HEK293 (cell line): ENCODE measurements at regions not wholly inside any gene's neighbourhood (a gene's known extent, or its start where the extent isn't known, plus 50 kb on each side); places are given as distances from the start of the nearest gene placed in this dataset.

Experiments used
- CTCF ChIP-seq: fragments of 450-650 bp; formaldehyde crosslinking; IDR thresholded peaks from 2 replicates; pipeline ENCODE4 v1.5.1; 2016; ENCODE audit warnings: missing biosample characterization, missing genetic modification characterization
- MYNN ChIP-seq: fragments of 450-650 bp; formaldehyde crosslinking; IDR thresholded peaks from 2 replicates; pipeline ENCODE4 v1.5.1; 2016; ENCODE audit warnings: missing biosample characterization, missing genetic modification characterization, borderline replicate concordance
- PRDM10 ChIP-seq: fragments of 450-650 bp; formaldehyde crosslinking; IDR thresholded peaks from 2 replicates; pipeline ENCODE4 v1.5.1; 2016; ENCODE audit warnings: missing biosample characterization, missing genetic modification characterization
- ZBTB26 ChIP-seq: fragments of 450-650 bp; formaldehyde crosslinking; optimal IDR thresholded peaks from 2 replicates; pipeline ENCODE3; 2016; ENCODE audit warnings: missing biosample characterization, mild to moderate bottlenecking, missing genetic modification characterization
- ZNF146 ChIP-seq: fragments of 450-650 bp; formaldehyde crosslinking; IDR thresholded peaks from 2 replicates; pipeline ENCODE4 v1.5.1; 2016; ENCODE audit warnings: missing biosample characterization, missing genetic modification characterization
- ZNF23 ChIP-seq: fragments of 450-650 bp; formaldehyde crosslinking; IDR thresholded peaks from 2 replicates; pipeline ENCODE4 v1.5.1; 2016; ENCODE audit warnings: missing biosample characterization, missing genetic modification characterization, borderline replicate concordance
- ZNF561 ChIP-seq: fragments of 450-650 bp; IDR thresholded peaks from 2 replicates; pipeline ENCODE4 v1.5.1; 2018; ENCODE audit warnings: missing biosample characterization, missing genetic modification characterization, borderline replicate concordance

- TF ChIP-seq ZNF561 (tag by site-specific recombination) (no peak), ZNF146 (tag by site-specific recombination) (no peak), ZNF23 (tag by site-specific recombination) (no peak), CTCF (no peak), MYNN (tag by site-specific recombination) (no peak), PRDM10 (tag by site-specific recombination) (no peak), ZBTB26 (tag by site-specific recombination) (no peak)
These were observed 86.1 kb upstream of the PPP2R2D start for GRCh38 chr10:131814567-131815265.
